ENCODE measurements at regions not wholly inside any gene's neighbourhood (a gene's known extent, or its start where the extent isn't known, plus 50 kb on each side); places are given as distances from the start of the nearest gene placed in this dataset.

- no peak for DNase-seq (ENCODE audit: low read depth)
Observed at GRCh38 chr6:40762981-40763380, 175.8 kb upstream of the LRFN2 start.

GRCh38 chr6:40760887-40761286 lies 173.7 kb upstream of the LRFN2 start:
- no peak overlapping the region for H3K4me3 ChIP-seq (ENCODE audit: control insufficient read depth, low read depth, low read length)
- no peak for TF ChIP-seq CTCF (IDR thresholded peaks at IDR 0.05; ENCODE audit: control insufficient read depth, insufficient read depth, low read depth, low read length, missing control alignments)
- no peak for DNase-seq (ENCODE audit: low read depth)

More at GRCh38 chr6:40762981-40763380, 175.8 kb upstream of the LRFN2 start:
- TF ChIP-seq CTCF (IDR thresholded peaks at IDR 0.05; ENCODE audit: control insufficient read depth, insufficient read depth, low read depth, low read length, missing control alignments), result no peak
- H3K4me3 ChIP-seq (ENCODE audit: control insufficient read depth, low read depth, low read length), result no peak overlapping the region

GRCh38 chr6:40759838-40760237 lies 172.7 kb upstream of the LRFN2 start:
- H3K4me3 ChIP-seq (ENCODE audit: control insufficient read depth, low read depth, low read length), result no peak overlapping the region
- DNase-seq (ENCODE audit: low read depth), result no peak
- no peak for TF ChIP-seq CTCF (IDR thresholded peaks at IDR 0.05; ENCODE audit: control insufficient read depth, insufficient read depth, low read depth, low read length, missing control alignments)

GRCh38 chr6:40759264-40759663 lies 172.1 kb upstream of the LRFN2 start:
- H3K4me3 ChIP-seq (ENCODE audit: control insufficient read depth, low read depth, low read length), result no peak overlapping the region
- no peak for TF ChIP-seq CTCF (IDR thresholded peaks at IDR 0.05; ENCODE audit: control insufficient read depth, insufficient read depth, low read depth, low read length, missing control alignments)
- DNase-seq (ENCODE audit: low read depth), result no peak

GRCh38 chr6:40755749-40756452 lies 168.7 kb upstream of the LRFN2 start:
- DNase-seq (ENCODE audit: low read depth), result no peak
- no peak overlapping the region for H3K4me3 ChIP-seq (ENCODE audit: control insufficient read depth, low read depth, low read length)
- no peak for TF ChIP-seq CTCF (IDR thresholded peaks at IDR 0.05; ENCODE audit: control insufficient read depth, insufficient read depth, low read depth, low read length, missing control alignments)

GRCh38 chr6:40755046-40755681 lies 168.0 kb upstream of the LRFN2 start:
- H3K4me3 ChIP-seq (ENCODE audit: control insufficient read depth, low read depth, low read length), result no peak overlapping the region
- peak; percentile 27 for DNase-seq (ENCODE audit: low read depth)

More at GRCh38 chr6:40755046-40755681, 168.0 kb upstream of the LRFN2 start:
- peak; percentile 41 for TF ChIP-seq CTCF (IDR thresholded peaks at IDR 0.05; ENCODE audit: control insufficient read depth, insufficient read depth, low read depth, low read length, missing control alignments)

All from AG09309 (cell line).